GM21825 (cell line): ENCODE measurements at regions not wholly inside any gene's neighbourhood (a gene's known extent, or its start where the extent isn't known, plus 50 kb on each side); places are given as distances from the start of the nearest gene placed in this dataset.
A peak's percentile ranks its signal among the peaks of the same experiment; 100 is the strongest.
"Not testable (repeated sequence)": the region's sequence is repeated elsewhere in the genome, so short reads cannot be mapped to it uniquely, and the experiment has no call there.

Source experiments
- ATAC-seq: cut with Tn5 transposase; IDR thresholded peaks from one replicate; pipeline ENCODE4 v1.9.1; 2021; ENCODE audit warnings: mild to moderate bottlenecking, moderate library complexity; ENCODE audit not compliant: unreplicated experiment

- ATAC-seq, result not testable (repeated sequence)
These were observed 1609.3 kb downstream of the SPATA31A7 start for GRCh38 chr9:62798884-62799850.

GRCh38 chr9:62799851-62800371, 1610.1 kb downstream of the SPATA31A7 start:
- ATAC-seq, result not testable (repeated sequence)

- ATAC-seq, result peak; percentile 18
These were observed 1610.9 kb downstream of the SPATA31A7 start for GRCh38 chr9:62800451-62801371.

GRCh38 chr9:62801372-62801811, 1611.6 kb downstream of the SPATA31A7 start:
- not testable (repeated sequence) for ATAC-seq

- ATAC-seq, result peak; percentile 100
These were observed 1612.3 kb downstream of the SPATA31A7 start for GRCh38 chr9:62801961-62802718.

GRCh38 chr9:62802719-62803079, 1612.9 kb downstream of the SPATA31A7 start:
- ATAC-seq, result not testable (repeated sequence)

GRCh38 chr9:62803099-62803498, 1613.3 kb downstream of the SPATA31A7 start:
- ATAC-seq, result not testable (repeated sequence)

GRCh38 chr9:62804314-62804713, 1614.5 kb downstream of the SPATA31A7 start:
- ATAC-seq, result not testable (repeated sequence)

- ATAC-seq, result not testable (repeated sequence)
These were observed 1617.6 kb downstream of the SPATA31A7 start for GRCh38 chr9:62807424-62807823.

- not testable (repeated sequence) for ATAC-seq
These were observed 1618.2 kb downstream of the SPATA31A7 start for GRCh38 chr9:62808081-62808480.

GRCh38 chr9:62810318-62810717, 1620.5 kb downstream of the SPATA31A7 start:
- not testable (repeated sequence) for ATAC-seq

GRCh38 chr9:62810811-62811315, 1621.0 kb downstream of the SPATA31A7 start:
- ATAC-seq, result not testable (repeated sequence)

GRCh38 chr9:62815436-62815835, 1625.6 kb downstream of the SPATA31A7 start:
- ATAC-seq, result not testable (repeated sequence)

GRCh38 chr9:62816331-62816730, 1626.5 kb downstream of the SPATA31A7 start:
- not testable (repeated sequence) for ATAC-seq

- not testable (repeated sequence) for ATAC-seq
These were observed 1627.4 kb downstream of the SPATA31A7 start for GRCh38 chr9:62817214-62817613.

GRCh38 chr9:62822185-62822584, 1632.3 kb downstream of the SPATA31A7 start:
- not testable (repeated sequence) for ATAC-seq

- ATAC-seq, result not testable (repeated sequence)
These were observed 1638.4 kb downstream of the SPATA31A7 start for GRCh38 chr9:62827957-62828907.

GRCh38 chr9:62830829-62831459, 1641.1 kb downstream of the SPATA31A7 start:
- ATAC-seq, result not testable (repeated sequence)
